NCI-H526 treated with DMSO at 0.1 percent for 48 hours (cell line): ENCODE measurements at regions not wholly inside any gene's neighbourhood (a gene's known extent, or its start where the extent isn't known, plus 50 kb on each side); places are given as distances from the start of the nearest gene placed in this dataset.

ENCODE experiments used
- DNase-seq: peaks from one replicate; lab custom pipeline; 2025; lab: John Stamatoyannopoulos, UW

GRCh38 chr5:125176005-125176390 is 429.6 kb upstream of the ZNF608 start:
- no peak for DNase-seq

GRCh38 chr5:125177340-125177739 is 430.9 kb upstream of the ZNF608 start:
- no peak for DNase-seq

GRCh38 chr5:125179612-125180011 is 433.2 kb upstream of the ZNF608 start:
- DNase-seq: no peak

GRCh38 chr5:125180231-125180829 is 433.9 kb upstream of the ZNF608 start:
- DNase-seq: no peak

- DNase-seq: no peak
These were observed 434.7 kb upstream of the ZNF608 start for GRCh38 chr5:125181159-125181558.

- no peak for DNase-seq
These were observed 435.5 kb upstream of the ZNF608 start for GRCh38 chr5:125181955-125182354.

- no peak for DNase-seq
These were observed 439.3 kb upstream of the ZNF608 start for GRCh38 chr5:125185740-125186139.

- DNase-seq: no peak
These were observed 440.5 kb upstream of the ZNF608 start for GRCh38 chr5:125186911-125187375.

- no peak for DNase-seq
These were observed 443.1 kb upstream of the ZNF608 start for GRCh38 chr5:125189531-125189941.

- peak; percentile 9 for DNase-seq
These were observed 444.0 kb upstream of the ZNF608 start for GRCh38 chr5:125190232-125191087.

GRCh38 chr5:125194883-125195282 is 448.4 kb upstream of the ZNF608 start:
- DNase-seq: no peak

- DNase-seq: no peak
These were observed 450.2 kb upstream of the ZNF608 start for GRCh38 chr5:125196481-125197111.

- DNase-seq: no peak
These were observed 450.9 kb upstream of the ZNF608 start for GRCh38 chr5:125197321-125197720.

- no peak for DNase-seq
These were observed 452.0 kb upstream of the ZNF608 start for GRCh38 chr5:125198270-125198974.

- no peak for DNase-seq
These were observed 452.9 kb upstream of the ZNF608 start for GRCh38 chr5:125199373-125199772.

GRCh38 chr5:125199968-125200865 is 453.8 kb upstream of the ZNF608 start:
- DNase-seq: no peak

GRCh38 chr5:125200866-125201373 is 454.5 kb upstream of the ZNF608 start:
- no peak for DNase-seq

- DNase-seq: no peak
These were observed 455.1 kb upstream of the ZNF608 start for GRCh38 chr5:125201446-125202052.

GRCh38 chr5:125202353-125202752 is 455.9 kb upstream of the ZNF608 start:
- no peak for DNase-seq

- no peak for DNase-seq
These were observed 456.5 kb upstream of the ZNF608 start for GRCh38 chr5:125202871-125203438.
